K562 (cell line): ENCODE measurements at regions not wholly inside any gene's neighbourhood (a gene's known extent, or its start where the extent isn't known, plus 50 kb on each side); places are given as distances from the start of the nearest gene placed in this dataset.

Experiments used
- ATAC-seq: fragments of 200-7000 bp; cut with Tn5 transposase; 3 replicates; pipeline ENCODE4 v1.9.1; 2020; ENCODE audit warnings: moderate library complexity
- BruUV-seq: library from RNA; stranded (reverse); fragments of 400-500 nt; replicated peaks from 2 replicates; lab custom pipeline; 2021; lab: Mats Ljungman, UMichigan
- CTCF ChIA-PET: fragments of 300-600 bp; formaldehyde crosslinking; extraction: SDS; loops from one replicate; lab custom pipeline; 2021; ENCODE audit warnings: low intra/inter-chr PET ratio; lab: Yijun Ruan, JAX
- POLR2A ChIA-PET: fragments of 300-600, 350-650 bp; sonication (Branson Sonifier 250); formaldehyde crosslinking; extraction: SDS; loops from one replicate; lab custom pipeline; 2021; ENCODE audit warnings: antibody characterized with exemption, inconsistent platforms; lab: Yijun Ruan, JAX
- DNase-seq, 4 experiments: peaks; one replicate each; pipeline versions ENCODE4 v3.0.0 to v3.0.0-alpha.2; 2011 to 2018; ENCODE audit warnings: low spot score in 3 of 4, mixed read lengths in 3 of 4; ENCODE audit errors: extremely low read depth in 1 of 4
- FAIRE-seq: peaks from 2 replicates; lab custom pipeline; 2011; peaks lifted over from hg19 to GRCh38; lab: Jason Lieb, UNC
- H2AFZ ChIP-seq: 2 replicates; pipeline ENCODE4 v1.6.0; 2011; ENCODE audit warnings: low read depth, low read length, control low read depth, inconsistent platforms
- H3K27ac ChIP-seq: fragments of 200-600 bp; 3 replicates; pipeline ENCODE4 v1.8.0; 2011; ENCODE audit warnings: low read depth, mild to moderate bottlenecking, control low read depth, inconsistent platforms, low read length, moderate library complexity, mixed read lengths; ENCODE audit errors: extremely low read depth
- H3K27me3 ChIP-seq, 2 experiments: fragments of 300-600 bp in 1 of 2; 2 replicates in 1 of 2; 3 replicates in 1 of 2; pipeline versions ENCODE4 v1.6.0 to v1.8.0; 2011; ENCODE audit warnings: inconsistent platforms in 2 of 2, low read length in 2 of 2, mild to moderate bottlenecking in 1 of 2, mixed read lengths in 1 of 2, moderate library complexity in 1 of 2; ENCODE audit not compliant: control insufficient read depth in 2 of 2, insufficient read depth in 2 of 2
- H3K36me3 ChIP-seq: fragments of 300-600 bp; 3 replicates; pipeline ENCODE4 v1.8.0; 2011; ENCODE audit warnings: mild to moderate bottlenecking, low read length, inconsistent platforms; ENCODE audit not compliant: control insufficient read depth, insufficient read depth
- H3K4me1 ChIP-seq, 2 experiments: fragments of 200-600 bp in 1 of 2; replicated peaks in 1 of 2; 2 replicates in 1 of 2; 3 replicates in 1 of 2; pipeline versions ENCODE4 v1.5.1 to v1.8.0; 2011; ENCODE audit warnings: inconsistent platforms in 2 of 2, low read length in 2 of 2, mild to moderate bottlenecking in 1 of 2, mixed read lengths in 1 of 2, moderate library complexity in 1 of 2; ENCODE audit not compliant: control insufficient read depth in 2 of 2, insufficient read depth in 2 of 2
- H3K4me2 ChIP-seq: 2 replicates; pipeline ENCODE4 v1.6.1; 2011; ENCODE audit warnings: low read length, control low read depth, inconsistent platforms, mixed read lengths; ENCODE audit not compliant: insufficient read depth
- H3K4me3 ChIP-seq: fragments of 200-600 bp; sonication (generic), shearing (Covaris generic); 2 replicates; pipeline ENCODE4 v1.5.1; 2016; ENCODE audit warnings: control low read depth, inconsistent platforms
- H3K79me2 ChIP-seq: fragments of 200-600 bp; 3 replicates; pipeline ENCODE4 v1.8.0; 2011; ENCODE audit warnings: low read length, inconsistent platforms; ENCODE audit not compliant: control insufficient read depth, insufficient read depth
- H3K9ac ChIP-seq, 2 experiments: 2 replicates each; pipeline versions ENCODE4 v1.6.0 to v1.6.1; 2011; ENCODE audit warnings: low read depth in 2 of 2, low read length in 2 of 2, control low read depth in 1 of 2, inconsistent platforms in 1 of 2, mild to moderate bottlenecking in 1 of 2, mixed read lengths in 1 of 2; ENCODE audit not compliant: insufficient read depth in 1 of 2
- H3K9me1 ChIP-seq: one replicate; pipeline ENCODE4 v1.6.0; 2011; ENCODE audit warnings: inconsistent platforms, mild to moderate bottlenecking, low read length, moderate library complexity; ENCODE audit not compliant: control insufficient read depth, insufficient read depth
- H3K9me3 ChIP-seq: replicated peaks from 2 replicates; pipeline ENCODE4 v1.5.1; 2011; ENCODE audit warnings: low read depth, low read length, inconsistent platforms; ENCODE audit not compliant: control insufficient read depth, insufficient read depth
- H4K20me1 ChIP-seq: replicated peaks from 2 replicates; pipeline ENCODE4 v1.6.1; 2011; ENCODE audit warnings: low read length, inconsistent platforms, mixed read lengths; ENCODE audit not compliant: control insufficient read depth, insufficient read depth
- NUFIP1 ChIP-seq: fragments of 450-650 bp; IDR thresholded peaks from 2 replicates; pipeline ENCODE4 v1.6.1; 2018; ENCODE audit not compliant: partially characterized antibody
- RAD21 ChIP-seq, 2 experiments: fragments of 250-450 bp in 1 of 2; fragments of 450-650 bp in 1 of 2; sonication (Bioruptor Pico) in 1 of 2; formaldehyde crosslinking in 1 of 2; IDR thresholded peaks in 1 of 2; conservative IDR thresholded peaks in 1 of 2; 2 replicates each; pipeline versions ENCODE4 v1.4.0 to v1.8.0; 2020 to 2022; ENCODE audit warnings: mild to moderate bottlenecking in 2 of 2, moderate library complexity in 1 of 2
- RBM17 ChIP-seq: fragments of 200-400 bp; formaldehyde crosslinking; IDR thresholded peaks from 2 replicates; pipeline ENCODE4 v1.6.1; 2017; ENCODE audit warnings: low read depth, mild to moderate bottlenecking, low read length, borderline replicate concordance
- ZFP30 ChIP-seq: fragments of 250-450 bp; sonication (Bioruptor Pico); IDR thresholded peaks from 2 replicates; pipeline ENCODE4 v1.8.0; 2022; ENCODE audit warnings: moderate library complexity, mild to moderate bottlenecking, inconsistent platforms, borderline replicate concordance
- ZNF197 ChIP-seq: fragments of 200-800 bp; sonication (Bioruptor generic); IDR thresholded peaks from 2 replicates; pipeline ENCODE4 v1.6.1; 2016; ENCODE audit warnings: low read depth, missing genetic modification characterization, missing compliant biosample characterization
- WGBS: fragments of 100-300 bp; shearing (Covaris generic); methylation state at CpG from one replicate; pipeline ENCODE4 v1.1.6; 2016; ENCODE audit warnings: low coverage, mixed read lengths; ENCODE audit not compliant: insufficient coverage; ENCODE audit errors: missing lambda C conversion rate; 5-methylcytosine and 5-hydroxymethylcytosine counted together
- in situ Hi-C: fragments of 300-500 bp; cut with MboI; formaldehyde crosslinking; loops from 4 replicates; pipeline ENCODE4 v1.15.0; 2018; ENCODE audit warnings: inconsistent platforms, mixed read lengths
- intact Hi-C: fragments of 100-400 bp; cut with micrococcal nuclease; formaldehyde crosslinking; loops from 2 replicates; pipeline ENCODE4 v1.14.2; 2022
- TF ChIP-seq, protein P1 (sequence below), 3 experiments: IDR thresholded peaks in 2 of 3; conservative IDR thresholded peaks in 1 of 3; 2 replicates each; pipeline ENCODE4 v1.5.1; 2011 to 2012; ENCODE audit warnings: low read length in 3 of 3, mild to moderate bottlenecking in 3 of 3, control low read depth in 2 of 3, improper control_type of control experiment in 1 of 3, inconsistent platforms in 1 of 3, low read depth in 1 of 3, mixed read lengths in 1 of 3, moderate library complexity in 1 of 3; ENCODE audit not compliant: insufficient read depth in 2 of 3
- TF ChIP-seq, protein P2 (sequence below), 2 experiments: fragments of 450-650 bp; formaldehyde crosslinking in 1 of 2; IDR thresholded peaks; 2 replicates each; pipeline versions ENCODE4 v1.4.0 to v1.6.1; 2014 to 2020; ENCODE audit warnings: mild to moderate bottlenecking in 2 of 2, borderline replicate concordance in 1 of 2, low read depth in 1 of 2
- TF ChIP-seq, protein P3 (sequence below): fragments of 450-650 bp; IDR thresholded peaks from 2 replicates; pipeline ENCODE4 v1.6.1; 2016; ENCODE audit warnings: low read depth, mild to moderate bottlenecking, moderate library complexity

DNA sequence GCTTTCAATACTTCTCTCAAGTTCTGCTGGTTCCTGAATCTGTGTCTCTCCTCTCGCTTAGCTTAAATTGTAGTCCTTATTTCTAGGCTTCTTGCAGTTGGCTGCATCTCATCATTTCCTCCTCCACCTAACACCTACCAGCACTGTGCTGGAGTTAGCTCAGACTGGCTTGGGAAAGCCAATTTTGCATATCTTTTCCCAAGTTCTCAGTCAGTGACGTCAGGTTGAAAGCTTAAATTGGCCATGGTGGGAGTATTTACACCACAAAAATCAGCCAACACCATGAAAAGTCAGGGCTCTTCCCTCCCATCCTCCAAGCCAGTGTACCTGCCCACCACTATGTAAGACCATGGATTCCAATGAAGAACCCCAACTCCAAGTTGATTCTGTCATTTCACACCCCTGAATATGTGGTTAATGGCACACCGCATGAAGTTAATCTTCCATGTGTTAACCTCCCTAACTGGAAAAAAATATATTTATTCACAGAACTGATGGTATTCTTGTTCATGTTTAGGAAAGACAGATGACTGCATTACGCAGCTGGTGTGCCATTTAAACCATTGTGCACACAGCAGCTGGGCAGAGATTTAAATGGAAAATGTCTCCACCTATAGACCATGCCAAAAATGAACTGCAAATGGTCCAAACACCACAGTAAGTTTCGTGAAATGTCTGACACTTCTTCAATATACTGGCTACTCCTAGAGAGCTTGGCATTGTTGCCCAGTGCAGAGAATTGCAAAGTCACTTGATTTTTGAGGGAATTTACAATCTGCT lies 274.1 kb upstream of the MAP3K7 start:
- Histone ChIP-seq H2AFZ (no peak overlapping the region), H3K9me1 (no peaks in the 10 kb centered on the region), H3K4me1 (no peaks in the 10 kb centered on the region), H4K20me1 (no peaks in the 10 kb centered on the region), H3K9ac (no peak overlapping the region), H3K36me3 (no peaks in the 10 kb centered on the region), H3K27ac (no peak overlapping the region)
- intact Hi-C loops, result loop anchor here (5.0 to 10.0 kb wide), 2 partner anchors 256 to 364 kb away; no protein-coding TSS in a partner anchor
- peak in 2 of 4 experiments; percentile 8 to 11 for DNase-seq
- ChIA-PET CTCF (no interaction called here), POLR2A (no interaction called here)
- ATAC-seq, result peak; percentile 67
- no peak for TF ChIP-seq ZNF197
- no peak for TF ChIP-seq NUFIP1
- TF ChIP-seq, protein P1, sequence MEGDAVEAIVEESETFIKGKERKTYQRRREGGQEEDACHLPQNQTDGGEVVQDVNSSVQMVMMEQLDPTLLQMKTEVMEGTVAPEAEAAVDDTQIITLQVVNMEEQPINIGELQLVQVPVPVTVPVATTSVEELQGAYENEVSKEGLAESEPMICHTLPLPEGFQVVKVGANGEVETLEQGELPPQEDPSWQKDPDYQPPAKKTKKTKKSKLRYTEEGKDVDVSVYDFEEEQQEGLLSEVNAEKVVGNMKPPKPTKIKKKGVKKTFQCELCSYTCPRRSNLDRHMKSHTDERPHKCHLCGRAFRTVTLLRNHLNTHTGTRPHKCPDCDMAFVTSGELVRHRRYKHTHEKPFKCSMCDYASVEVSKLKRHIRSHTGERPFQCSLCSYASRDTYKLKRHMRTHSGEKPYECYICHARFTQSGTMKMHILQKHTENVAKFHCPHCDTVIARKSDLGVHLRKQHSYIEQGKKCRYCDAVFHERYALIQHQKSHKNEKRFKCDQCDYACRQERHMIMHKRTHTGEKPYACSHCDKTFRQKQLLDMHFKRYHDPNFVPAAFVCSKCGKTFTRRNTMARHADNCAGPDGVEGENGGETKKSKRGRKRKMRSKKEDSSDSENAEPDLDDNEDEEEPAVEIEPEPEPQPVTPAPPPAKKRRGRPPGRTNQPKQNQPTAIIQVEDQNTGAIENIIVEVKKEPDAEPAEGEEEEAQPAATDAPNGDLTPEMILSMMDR (IDR thresholded peaks at IDR 0.05 in 2 of 3, conservative IDR thresholded peaks at IDR 0.05 in 1 of 3; ENCODE audit: insufficient read depth in 2 of 3, low read depth in 1 of 3, low read length in 3 of 3), result peak in 2 of 3 experiments; percentile 27 to 42; a peak in 1 of 6 replicates
- TF ChIP-seq, protein P2, sequence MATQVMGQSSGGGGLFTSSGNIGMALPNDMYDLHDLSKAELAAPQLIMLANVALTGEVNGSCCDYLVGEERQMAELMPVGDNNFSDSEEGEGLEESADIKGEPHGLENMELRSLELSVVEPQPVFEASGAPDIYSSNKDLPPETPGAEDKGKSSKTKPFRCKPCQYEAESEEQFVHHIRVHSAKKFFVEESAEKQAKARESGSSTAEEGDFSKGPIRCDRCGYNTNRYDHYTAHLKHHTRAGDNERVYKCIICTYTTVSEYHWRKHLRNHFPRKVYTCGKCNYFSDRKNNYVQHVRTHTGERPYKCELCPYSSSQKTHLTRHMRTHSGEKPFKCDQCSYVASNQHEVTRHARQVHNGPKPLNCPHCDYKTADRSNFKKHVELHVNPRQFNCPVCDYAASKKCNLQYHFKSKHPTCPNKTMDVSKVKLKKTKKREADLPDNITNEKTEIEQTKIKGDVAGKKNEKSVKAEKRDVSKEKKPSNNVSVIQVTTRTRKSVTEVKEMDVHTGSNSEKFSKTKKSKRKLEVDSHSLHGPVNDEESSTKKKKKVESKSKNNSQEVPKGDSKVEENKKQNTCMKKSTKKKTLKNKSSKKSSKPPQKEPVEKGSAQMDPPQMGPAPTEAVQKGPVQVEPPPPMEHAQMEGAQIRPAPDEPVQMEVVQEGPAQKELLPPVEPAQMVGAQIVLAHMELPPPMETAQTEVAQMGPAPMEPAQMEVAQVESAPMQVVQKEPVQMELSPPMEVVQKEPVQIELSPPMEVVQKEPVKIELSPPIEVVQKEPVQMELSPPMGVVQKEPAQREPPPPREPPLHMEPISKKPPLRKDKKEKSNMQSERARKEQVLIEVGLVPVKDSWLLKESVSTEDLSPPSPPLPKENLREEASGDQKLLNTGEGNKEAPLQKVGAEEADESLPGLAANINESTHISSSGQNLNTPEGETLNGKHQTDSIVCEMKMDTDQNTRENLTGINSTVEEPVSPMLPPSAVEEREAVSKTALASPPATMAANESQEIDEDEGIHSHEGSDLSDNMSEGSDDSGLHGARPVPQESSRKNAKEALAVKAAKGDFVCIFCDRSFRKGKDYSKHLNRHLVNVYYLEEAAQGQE (IDR thresholded peaks at IDR 0.05; ENCODE audit: borderline replicate concordance), result peak; percentile 6; the same call in 1 of the 2 replicates
- TF ChIP-seq, protein P2 (CRISPR knock-in tag; IDR thresholded peaks at IDR 0.05; ENCODE audit: low read depth), result no peak
- TF ChIP-seq RBM17, result no peak
- no peak for TF ChIP-seq ZFP30
- TF ChIP-seq, protein P3, sequence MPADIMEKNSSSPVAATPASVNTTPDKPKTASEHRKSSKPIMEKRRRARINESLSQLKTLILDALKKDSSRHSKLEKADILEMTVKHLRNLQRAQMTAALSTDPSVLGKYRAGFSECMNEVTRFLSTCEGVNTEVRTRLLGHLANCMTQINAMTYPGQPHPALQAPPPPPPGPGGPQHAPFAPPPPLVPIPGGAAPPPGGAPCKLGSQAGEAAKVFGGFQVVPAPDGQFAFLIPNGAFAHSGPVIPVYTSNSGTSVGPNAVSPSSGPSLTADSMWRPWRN, result no peak
- TF ChIP-seq RAD21 (CRISPR knock-in tag; conservative IDR thresholded peaks at IDR 0.05 in 1 of 2, IDR thresholded peaks at IDR 0.05 in 1 of 2), result peak; percentile 17 to 45; a peak in 3 of 4 replicates
- TF ChIP-seq, all 486 proteins: peak for 3
- no peak overlapping the region for H3K4me2 ChIP-seq
- in situ Hi-C loops, result no loop called here
- no TSS peak for BruUV-seq
- no peaks in the 10 kb centered on the region for H3K9me3 ChIP-seq
- no peak overlapping the region for H3K4me3 ChIP-seq
- peak; percentile 15 for FAIRE-seq
- 0 out of 5 replicates have a peak, but pooled peaks cover 0 to 4% of the 10 kb centered on the region in 2 experiments for H3K27me3 ChIP-seq
- H3K79me2 ChIP-seq, result no peaks in the 10 kb centered on the region
- WGBS, result 4% methylated on average over 5 of the region's 5 CpGs
